ENCODE measurements at regions not wholly inside any gene's neighbourhood (a gene's known extent, or its start where the extent isn't known, plus 50 kb on each side); places are given as distances from the start of the nearest gene placed in this dataset.

GRCh38 chr2:83782122-83782521, 677.0 kb downstream of the SUCLG1 start:
- no peak for TF ChIP-seq POLR2AphosphoS5 (IDR thresholded peaks at IDR 0.05)
- no peak for TF ChIP-seq POLR2A (IDR thresholded peaks at IDR 0.05)

All from breast epithelium (tissue), 3 donors.